Lower lobe of right lung (tissue), 2 donors: ENCODE measurements at regions not wholly inside any gene's neighbourhood (a gene's known extent, or its start where the extent isn't known, plus 50 kb on each side); places are given as distances from the start of the nearest gene placed in this dataset.

Experiments used
- ATAC-seq, 2 donors: fragments of 200-7000 bp; cut with Tn5 transposase; one replicate each; pipeline ENCODE4 v1.9.1; 2020 to 2022; ENCODE audit warnings: mild to moderate bottlenecking in 2 of 2, moderate library complexity in 2 of 2
- DNase-seq: peaks from one replicate; pipeline ENCODE4 v3.0.0-alpha.2; 2020
- H3K27ac ChIP-seq: fragments of 200-600 bp; one replicate; pipeline ENCODE4 v1.8.0; 2022
- H3K27me3 ChIP-seq: fragments of 200-600 bp; one replicate; pipeline ENCODE4 v1.8.0; 2022; ENCODE audit warnings: low read depth
- H3K36me3 ChIP-seq: fragments of 200-600 bp; one replicate; pipeline ENCODE4 v1.8.0; 2022; ENCODE audit warnings: mild to moderate bottlenecking
- H3K4me1 ChIP-seq: fragments of 200-600 bp; one replicate; pipeline ENCODE4 v1.8.0; 2022
- H3K4me3 ChIP-seq: fragments of 200-600 bp; one replicate; pipeline ENCODE4 v1.8.0; 2022; ENCODE audit warnings: mild to moderate bottlenecking
- H3K9me3 ChIP-seq: fragments of 200-600 bp; one replicate; pipeline ENCODE4 v1.8.0; 2022
- intact Hi-C: fragments of 100-400 bp; cut with DNase I; formaldehyde crosslinking; loops from one replicate; pipeline ENCODE4 v1.11.0; 2022
- TF ChIP-seq, protein P1 (sequence below): fragments of 200-600 bp; IDR thresholded peaks from one replicate; pipeline ENCODE4 v1.8.0; 2022; ENCODE audit warnings: antibody characterized with exemption, mild to moderate bottlenecking
- donor health status: DM: no; HTN: yes; CAD: no; lungs with severe emphysema.

- Histone ChIP-seq H3K27me3 (no peaks in the 10 kb centered on the region), H3K36me3 (no peaks in the 10 kb centered on the region), H3K9me3 (no peaks in the 10 kb centered on the region), H3K4me1 (no peaks in the 10 kb centered on the region), H3K4me3 (no peak overlapping the region), H3K27ac (no peak overlapping the region)
- DNase-seq (no peak), ATAC-seq (no peak)
- TF ChIP-seq, protein P1, sequence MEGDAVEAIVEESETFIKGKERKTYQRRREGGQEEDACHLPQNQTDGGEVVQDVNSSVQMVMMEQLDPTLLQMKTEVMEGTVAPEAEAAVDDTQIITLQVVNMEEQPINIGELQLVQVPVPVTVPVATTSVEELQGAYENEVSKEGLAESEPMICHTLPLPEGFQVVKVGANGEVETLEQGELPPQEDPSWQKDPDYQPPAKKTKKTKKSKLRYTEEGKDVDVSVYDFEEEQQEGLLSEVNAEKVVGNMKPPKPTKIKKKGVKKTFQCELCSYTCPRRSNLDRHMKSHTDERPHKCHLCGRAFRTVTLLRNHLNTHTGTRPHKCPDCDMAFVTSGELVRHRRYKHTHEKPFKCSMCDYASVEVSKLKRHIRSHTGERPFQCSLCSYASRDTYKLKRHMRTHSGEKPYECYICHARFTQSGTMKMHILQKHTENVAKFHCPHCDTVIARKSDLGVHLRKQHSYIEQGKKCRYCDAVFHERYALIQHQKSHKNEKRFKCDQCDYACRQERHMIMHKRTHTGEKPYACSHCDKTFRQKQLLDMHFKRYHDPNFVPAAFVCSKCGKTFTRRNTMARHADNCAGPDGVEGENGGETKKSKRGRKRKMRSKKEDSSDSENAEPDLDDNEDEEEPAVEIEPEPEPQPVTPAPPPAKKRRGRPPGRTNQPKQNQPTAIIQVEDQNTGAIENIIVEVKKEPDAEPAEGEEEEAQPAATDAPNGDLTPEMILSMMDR, result no peak
- intact Hi-C loops, result no loop called here
Observed at GRCh38 chr9:75707191-75707590, 183.3 kb upstream of the PCSK5 start.

DNA sequence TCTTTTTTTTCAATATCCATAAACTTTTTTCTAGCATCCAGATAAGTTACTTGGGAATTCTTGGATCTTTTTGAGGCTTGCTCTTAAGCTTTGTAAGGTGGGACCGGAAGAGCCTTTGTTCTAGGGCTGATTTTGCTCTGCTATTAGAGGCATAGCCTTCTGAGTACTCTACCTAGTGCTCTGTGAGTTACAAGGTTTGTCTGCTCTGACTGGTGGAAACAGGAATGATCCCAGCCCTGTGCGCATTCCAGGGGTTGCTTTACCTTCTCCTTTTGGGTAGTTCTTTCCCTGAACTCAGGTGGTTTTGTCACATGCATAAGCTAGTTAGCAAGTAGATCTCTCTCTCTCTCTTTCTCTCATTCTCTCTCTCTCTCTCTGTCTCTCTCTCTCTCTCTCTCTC is 180.8 kb upstream of the PCSK5 start:
- Histone ChIP-seq H3K27ac (no peak overlapping the region), H3K9me3 (no peaks in the 10 kb centered on the region), H3K4me1 (no peaks in the 10 kb centered on the region), H3K36me3 (no peaks in the 10 kb centered on the region), H3K27me3 (no peaks in the 10 kb centered on the region), H3K4me3 (no peak overlapping the region)
- no peak for ATAC-seq
- TF ChIP-seq, protein P1, result no peak
- no peak for DNase-seq
- intact Hi-C loops, result no loop called here

GRCh38 chr9:75712700-75713099 is 177.8 kb upstream of the PCSK5 start:
- no peaks in the 10 kb centered on the region for H3K9me3 ChIP-seq
- ATAC-seq (no peak), DNase-seq (no peak)
- H3K27me3 ChIP-seq, result no peaks in the 10 kb centered on the region
- H3K36me3 ChIP-seq, result no peaks in the 10 kb centered on the region
- H3K27ac ChIP-seq, result no peak overlapping the region
- TF ChIP-seq, protein P1, result no peak
- intact Hi-C loops, result no loop called here
- H3K4me3 ChIP-seq, result no peak overlapping the region
- no peaks in the 10 kb centered on the region for H3K4me1 ChIP-seq

DNA sequence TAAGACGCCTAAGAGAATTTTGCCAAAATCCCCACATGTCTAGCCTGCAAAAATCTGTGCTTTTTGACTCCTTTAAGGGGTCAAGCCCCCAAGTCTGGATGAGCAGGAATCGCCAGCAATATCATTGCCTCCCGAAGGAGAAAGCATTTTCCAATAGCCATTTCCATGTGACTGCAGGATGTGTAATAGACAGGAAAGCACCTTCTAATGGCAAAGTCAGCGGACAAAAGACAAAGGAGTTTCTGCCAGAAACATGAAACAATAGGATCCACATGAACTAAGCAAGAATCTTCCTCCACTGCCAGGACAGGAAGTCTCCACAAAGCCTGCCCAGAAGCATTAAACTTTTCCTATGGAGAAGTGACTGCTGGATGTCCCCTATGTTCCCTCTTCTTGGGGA is 177.1 kb upstream of the PCSK5 start:
- H3K9me3 ChIP-seq, result no peaks in the 10 kb centered on the region
- TF ChIP-seq, protein P1, result no peak
- no peaks in the 10 kb centered on the region for H3K4me1 ChIP-seq
- no peak for ATAC-seq
- no peaks in the 10 kb centered on the region for H3K27me3 ChIP-seq
- intact Hi-C loops, result no loop called here
- no peak overlapping the region for H3K27ac ChIP-seq
- H3K4me3 ChIP-seq, result no peak overlapping the region
- H3K36me3 ChIP-seq, result no peaks in the 10 kb centered on the region
- DNase-seq, result no peak

GRCh38 chr9:75715360-75715759 is 175.1 kb upstream of the PCSK5 start:
- Histone ChIP-seq H3K9me3 (no peaks in the 10 kb centered on the region), H3K36me3 (no peaks in the 10 kb centered on the region), H3K27ac (no peak overlapping the region), H3K27me3 (no peaks in the 10 kb centered on the region), H3K4me1 (no peaks in the 10 kb centered on the region), H3K4me3 (no peak overlapping the region)
- TF ChIP-seq, protein P1, result no peak
- intact Hi-C loops, result no loop called here
- ATAC-seq, result no peak
- DNase-seq, result no peak

DNA sequence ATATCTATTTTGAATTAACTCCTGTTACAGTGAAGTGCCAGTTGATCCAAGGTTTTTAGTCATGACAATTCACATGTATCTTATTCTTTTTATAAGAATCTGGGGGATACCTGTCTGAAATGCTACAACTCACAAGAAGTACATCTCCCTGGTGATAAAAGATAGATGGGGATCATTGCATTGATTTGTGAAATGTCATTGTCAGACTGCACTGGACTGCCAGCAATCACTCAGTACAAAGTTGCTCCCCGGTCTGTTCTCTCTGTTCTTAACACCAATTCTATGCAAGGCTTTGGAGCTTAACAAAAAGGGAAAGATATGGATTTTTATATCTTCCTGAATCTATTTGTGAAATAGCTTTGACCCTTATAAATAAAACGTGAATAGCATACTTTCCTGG is 171.8 kb upstream of the PCSK5 start:
- TF ChIP-seq, protein P1, result no peak
- no peaks in the 10 kb centered on the region for H3K36me3 ChIP-seq
- H3K4me1 ChIP-seq, result no peaks in the 10 kb centered on the region
- ATAC-seq (no peak), DNase-seq (no peak)
- no peak overlapping the region for H3K4me3 ChIP-seq
- intact Hi-C loops, result no loop called here
- H3K27me3 ChIP-seq, result no peaks in the 10 kb centered on the region
- H3K9me3 ChIP-seq, result no peaks in the 10 kb centered on the region
- no peak overlapping the region for H3K27ac ChIP-seq
